ENCODE measurements at regions not wholly inside any gene's neighbourhood (a gene's known extent, or its start where the extent isn't known, plus 50 kb on each side); places are given as distances from the start of the nearest gene placed in this dataset.

DNA sequence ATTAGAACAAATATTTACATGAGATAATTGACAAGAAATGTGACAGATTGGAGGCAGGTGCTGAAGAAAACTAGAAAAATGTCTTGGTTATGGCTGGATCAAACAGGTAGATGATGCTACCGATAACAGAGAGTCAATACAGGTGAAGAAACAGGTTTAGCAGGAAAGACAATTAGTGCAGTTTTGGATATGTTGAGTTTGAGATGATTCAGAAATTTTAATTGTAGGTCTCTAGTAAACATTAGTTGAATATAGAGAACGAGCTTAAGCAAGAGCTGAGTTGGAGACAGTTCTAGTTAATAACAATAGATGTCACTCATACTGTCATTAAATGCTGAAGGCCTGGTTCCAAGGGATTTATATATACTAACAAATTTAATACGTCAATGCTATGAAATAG lies 524.4 kb downstream of the NSUN3 start:
- CTCF ChIA-PET: no interaction called here
- no peak overlapping the region for H3K4me3 ChIP-seq (replicated peaks in 1 of 2; ENCODE audit: low read depth in 1 of 2, low read length in 2 of 2)
- no peaks in the 10 kb centered on the region for H3K4me1 ChIP-seq (ENCODE audit: control insufficient read depth in 1 of 2, insufficient read depth in 2 of 2, low read length in 2 of 2)
- no peak overlapping the region for H3K9ac ChIP-seq (ENCODE audit: low read length)
- no peaks in the 10 kb centered on the region for H3K9me2 ChIP-seq (ENCODE audit: insufficient read depth)
- no TSS peak for BruUV-seq (replicated peaks)
- no peaks in the 10 kb centered on the region for H4K20me1 ChIP-seq (ENCODE audit: insufficient read depth)
- DNase-seq (ENCODE audit: low read depth, low spot score) (no peak), ATAC-seq (no peak)
- H3K36me3 ChIP-seq (ENCODE audit: control insufficient read depth in 1 of 2, insufficient read depth in 2 of 2, low read length in 2 of 2): no peaks in the 10 kb centered on the region
- POLR2A ChIA-PET: no interaction called here
- H3K9me3 ChIP-seq (ENCODE audit: control insufficient read depth in 1 of 2, insufficient read depth in 1 of 2, low read depth in 1 of 2, low read length in 2 of 2): peaks cover 3 to 28% of the 10 kb centered on the region in 2 experiments; a peak in 2 of 4 replicates
- no peaks in the 10 kb centered on the region for H3K79me2 ChIP-seq (ENCODE audit: insufficient read depth, low read length)
- no peak overlapping the region for H3K27ac ChIP-seq (ENCODE audit: low read depth, low read length)
- H3K27me3 ChIP-seq (ENCODE audit: insufficient read depth, low read length): no peaks in the 10 kb centered on the region
- intact Hi-C loops (cut with micrococcal nuclease): no loop called here
- H3K4me2 ChIP-seq (ENCODE audit: low read length): no peak overlapping the region
- RAD21 ChIA-PET (ENCODE audit: low non-redundant PET in 1 of 2, low total read pairs in 2 of 2, uncharacterized antibody in 2 of 2, unreplicated experiment in 2 of 2): no interaction called here
- H2AFZ ChIP-seq (ENCODE audit: low read depth, low read length, poor library complexity, severe bottlenecking): no peak overlapping the region
- TF ChIP-seq TCF7L2 (IDR thresholded peaks at IDR 0.05; ENCODE audit: borderline replicate concordance, extremely low read depth, insufficient read depth, insufficient read length): no peak
- TF ChIP-seq EZH2phosphoT487 (IDR thresholded peaks at IDR 0.05; ENCODE audit: borderline replicate concordance): no peak
- no peak for TF ChIP-seq CBX3 (IDR thresholded peaks at IDR 0.05; ENCODE audit: low read depth)
- no peak for TF ChIP-seq ZFX (IDR thresholded peaks at IDR 0.05)
- TF ChIP-seq POLR2AphosphoS5 (IDR thresholded peaks at IDR 0.05; ENCODE audit: low read depth, low read length): no peak
- TF ChIP-seq, protein P1, sequence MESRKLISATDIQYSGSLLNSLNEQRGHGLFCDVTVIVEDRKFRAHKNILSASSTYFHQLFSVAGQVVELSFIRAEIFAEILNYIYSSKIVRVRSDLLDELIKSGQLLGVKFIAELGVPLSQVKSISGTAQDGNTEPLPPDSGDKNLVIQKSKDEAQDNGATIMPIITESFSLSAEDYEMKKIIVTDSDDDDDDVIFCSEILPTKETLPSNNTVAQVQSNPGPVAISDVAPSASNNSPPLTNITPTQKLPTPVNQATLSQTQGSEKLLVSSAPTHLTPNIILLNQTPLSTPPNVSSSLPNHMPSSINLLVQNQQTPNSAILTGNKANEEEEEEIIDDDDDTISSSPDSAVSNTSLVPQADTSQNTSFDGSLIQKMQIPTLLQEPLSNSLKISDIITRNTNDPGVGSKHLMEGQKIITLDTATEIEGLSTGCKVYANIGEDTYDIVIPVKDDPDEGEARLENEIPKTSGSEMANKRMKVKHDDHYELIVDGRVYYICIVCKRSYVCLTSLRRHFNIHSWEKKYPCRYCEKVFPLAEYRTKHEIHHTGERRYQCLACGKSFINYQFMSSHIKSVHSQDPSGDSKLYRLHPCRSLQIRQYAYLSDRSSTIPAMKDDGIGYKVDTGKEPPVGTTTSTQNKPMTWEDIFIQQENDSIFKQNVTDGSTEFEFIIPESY (IDR thresholded peaks at IDR 0.05; ENCODE audit: extremely low read depth, insufficient replicate concordance, low read length): no peak
- TF ChIP-seq ELF1 (IDR thresholded peaks at IDR 0.05; ENCODE audit: borderline replicate concordance, low read depth): no peak
- no peak for TF ChIP-seq POLR2A (IDR thresholded peaks at IDR 0.05; ENCODE audit: borderline replicate concordance, extremely low read depth, insufficient read depth, insufficient read length)
- no peak for TF ChIP-seq ZNF274 (IDR thresholded peaks at IDR 0.05; ENCODE audit: low read depth, low read length)
- no peak for TF ChIP-seq SIN3A (IDR thresholded peaks at IDR 0.05; ENCODE audit: low read depth)
